Gastrocnemius medialis (tissue), 4 donors: ENCODE measurements at regions not wholly inside any gene's neighbourhood (a gene's known extent, or its start where the extent isn't known, plus 50 kb on each side); places are given as distances from the start of the nearest gene placed in this dataset.
A peak's percentile ranks its signal among the peaks of the same experiment; 100 is the strongest.

Source experiments
- ATAC-seq, 2 donors: fragments of 150-250 bp; one replicate each; pipeline ENCODE4 v1.9.1; 2016
- DNase-seq, 2 donors: peaks; one replicate each; pipeline ENCODE4 v3.0.0-alpha.2; 2019
- H3K27ac ChIP-seq, 4 donors: fragments of 200-600 bp; sonication (generic); 1 replicate in 1 of 4; 2 replicates in 3 of 4; pipeline ENCODE4 v1.5.1; 2016 to 2018; ENCODE audit warnings: mild to moderate bottlenecking in 2 of 4, moderate library complexity in 1 of 4
- H3K27me3 ChIP-seq, 3 donors: fragments of 200-600 bp; sonication (generic) in 2 of 3; 1 replicate in 1 of 3; 2 replicates in 2 of 3; pipeline versions ENCODE4 v1.5.1 to v1.6.0; 2016 to 2019; ENCODE audit warnings: mild to moderate bottlenecking in 1 of 3, moderate library complexity in 1 of 3
- H3K36me3 ChIP-seq, 2 donors: fragments of 200-600 bp; sonication (generic) in 1 of 2; one replicate each; pipeline ENCODE4 v1.5.1; 2017 to 2018
- H3K4me1 ChIP-seq, 2 donors: fragments of 200-600 bp; sonication (generic) in 1 of 2; one replicate each; pipeline ENCODE4 v1.5.1; 2016 to 2017; ENCODE audit warnings: mild to moderate bottlenecking in 2 of 2
- H3K4me3 ChIP-seq, 4 donors: fragments of 200-600 bp; sonication (generic) in 3 of 4; 1 replicate in 1 of 4; 2 replicates in 3 of 4; pipeline ENCODE4 v1.5.1; 2016 to 2019; ENCODE audit warnings: mild to moderate bottlenecking in 2 of 4
- H3K9me3 ChIP-seq, 3 donors: fragments of 200-600 bp; sonication (generic) in 2 of 3; 1 replicate in 1 of 3; 2 replicates in 2 of 3; pipeline ENCODE4 v1.5.1; 2016 to 2019
- POLR2A ChIP-seq, 2 donors: fragments of 450-650 bp; IDR thresholded peaks; one replicate each; pipeline ENCODE4 v1.6.1; 2017; ENCODE audit warnings: antibody characterized with exemption in 2 of 2, mild to moderate bottlenecking in 2 of 2, moderate library complexity in 2 of 2
- in situ Hi-C, 4 donors: fragments of 200-750 bp; cut with MboI; loops; one replicate each; pipeline versions ENCODE4 v1.15.0 to v1.8.0; 2017; ENCODE audit warnings: low sequenced_read_pairs in 4 of 4
- intact Hi-C: fragments of 100-400 bp; cut with DNase I; formaldehyde crosslinking; loops from one replicate; pipeline ENCODE4 v1.15.1; 2023; ENCODE audit warnings: low total_unique reads
- TF ChIP-seq, protein P1 (sequence below), 5 experiments: fragments of 450-650 bp in 3 of 5; fragments of 200-600 bp in 2 of 5; sonication (generic) in 2 of 5; IDR thresholded peaks in 4 of 5; conservative IDR thresholded peaks in 1 of 5; 1 replicate in 4 of 5; 2 replicates in 1 of 5; pipeline ENCODE4 v1.5.1; 2016 to 2019; ENCODE audit warnings: antibody characterized with exemption in 5 of 5, mild to moderate bottlenecking in 3 of 5, moderate library complexity in 3 of 5

DNA sequence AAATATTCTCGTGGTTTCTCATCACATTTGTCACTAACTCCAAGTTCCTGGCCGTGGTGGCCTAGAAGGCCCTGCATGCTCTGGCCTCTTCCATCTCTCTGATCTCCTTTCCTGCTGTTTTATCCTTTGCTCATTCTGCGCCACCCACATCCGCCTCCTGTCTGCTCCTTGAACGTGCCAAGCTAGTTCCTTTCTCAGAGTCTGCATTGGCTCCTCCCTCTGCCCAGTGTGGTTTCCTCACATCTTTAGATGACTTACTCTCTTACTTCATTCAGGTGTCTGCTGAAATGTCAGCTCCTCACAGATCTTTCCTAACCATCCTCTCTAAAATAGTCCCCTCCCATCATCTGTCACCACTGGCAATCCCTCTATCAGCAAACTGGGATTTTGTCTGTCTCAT is 158.6 kb upstream of the RBMS1 start:
- ATAC-seq (no peak), DNase-seq (peak in 1 of 2 donors; percentile 16)
- intact Hi-C loops (no loop called here), in situ Hi-C loops (no loop called here)
- Histone ChIP-seq H3K36me3 (no peaks in the 10 kb centered on the region), H3K27ac (no peak overlapping the region), H3K9me3 (no peaks in the 10 kb centered on the region), H3K27me3 (no peaks in the 10 kb centered on the region), H3K4me1 (no peaks in the 10 kb centered on the region), H3K4me3 (no peak overlapping the region)
- TF ChIP-seq, protein P1, sequence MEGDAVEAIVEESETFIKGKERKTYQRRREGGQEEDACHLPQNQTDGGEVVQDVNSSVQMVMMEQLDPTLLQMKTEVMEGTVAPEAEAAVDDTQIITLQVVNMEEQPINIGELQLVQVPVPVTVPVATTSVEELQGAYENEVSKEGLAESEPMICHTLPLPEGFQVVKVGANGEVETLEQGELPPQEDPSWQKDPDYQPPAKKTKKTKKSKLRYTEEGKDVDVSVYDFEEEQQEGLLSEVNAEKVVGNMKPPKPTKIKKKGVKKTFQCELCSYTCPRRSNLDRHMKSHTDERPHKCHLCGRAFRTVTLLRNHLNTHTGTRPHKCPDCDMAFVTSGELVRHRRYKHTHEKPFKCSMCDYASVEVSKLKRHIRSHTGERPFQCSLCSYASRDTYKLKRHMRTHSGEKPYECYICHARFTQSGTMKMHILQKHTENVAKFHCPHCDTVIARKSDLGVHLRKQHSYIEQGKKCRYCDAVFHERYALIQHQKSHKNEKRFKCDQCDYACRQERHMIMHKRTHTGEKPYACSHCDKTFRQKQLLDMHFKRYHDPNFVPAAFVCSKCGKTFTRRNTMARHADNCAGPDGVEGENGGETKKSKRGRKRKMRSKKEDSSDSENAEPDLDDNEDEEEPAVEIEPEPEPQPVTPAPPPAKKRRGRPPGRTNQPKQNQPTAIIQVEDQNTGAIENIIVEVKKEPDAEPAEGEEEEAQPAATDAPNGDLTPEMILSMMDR (IDR thresholded peaks at IDR 0.05 in 4 of 5, conservative IDR thresholded peaks at IDR 0.05 in 1 of 5) = no peak
- no peak for TF ChIP-seq POLR2A (IDR thresholded peaks at IDR 0.05)

DNA sequence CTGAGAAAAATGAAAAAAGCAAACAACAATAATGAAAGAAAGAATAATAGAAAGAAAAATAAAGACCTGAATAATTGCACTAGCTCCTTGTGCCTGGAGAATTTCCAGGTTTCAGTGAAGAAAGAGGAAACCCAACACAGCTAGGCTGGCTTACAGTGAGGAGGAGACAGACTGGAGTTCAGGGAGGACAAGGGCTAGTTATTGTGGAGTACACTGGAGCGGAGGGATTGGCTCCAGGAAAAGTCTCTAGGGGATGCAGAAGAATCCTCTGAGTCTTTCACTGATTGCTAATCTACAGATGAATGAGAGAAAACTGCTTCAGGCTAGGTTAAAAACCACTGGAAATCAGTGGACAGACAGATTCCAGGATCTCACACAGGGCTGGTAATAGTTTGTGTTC is 163.6 kb upstream of the RBMS1 start:
- Histone ChIP-seq H3K4me3 (no peak overlapping the region), H3K4me1 (no peaks in the 10 kb centered on the region), H3K36me3 (no peaks in the 10 kb centered on the region), H3K27ac (no peak overlapping the region), H3K9me3 (no peaks in the 10 kb centered on the region), H3K27me3 (no peaks in the 10 kb centered on the region)
- intact Hi-C loops (no loop called here), in situ Hi-C loops (no loop called here)
- DNase-seq (no peak), ATAC-seq (no peak)
- TF ChIP-seq, protein P1 (IDR thresholded peaks at IDR 0.05 in 4 of 5, conservative IDR thresholded peaks at IDR 0.05 in 1 of 5) = no peak
- no peak for TF ChIP-seq POLR2A (IDR thresholded peaks at IDR 0.05)

DNA sequence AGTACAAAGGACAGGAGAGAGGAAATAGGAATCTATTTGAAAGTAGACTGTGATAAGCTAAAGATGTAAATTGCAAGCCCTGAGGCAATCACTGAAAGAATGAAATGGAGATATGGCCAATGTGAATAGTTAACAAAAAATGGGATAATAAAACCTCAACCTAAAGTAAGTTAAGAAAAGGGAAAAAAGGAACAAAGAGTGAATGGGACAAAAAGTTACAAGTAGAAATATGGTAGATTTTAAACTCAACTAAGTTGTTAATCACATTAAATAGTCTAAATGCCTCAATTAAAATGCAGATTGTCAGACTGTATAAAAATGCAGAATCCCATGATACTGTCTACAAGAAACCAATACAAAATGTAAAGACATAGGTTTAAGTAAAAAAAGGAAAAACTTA is 165.2 kb upstream of the RBMS1 start:
- Histone ChIP-seq H3K4me3 (no peak overlapping the region), H3K36me3 (no peaks in the 10 kb centered on the region), H3K4me1 (no peaks in the 10 kb centered on the region), H3K27ac (no peak overlapping the region), H3K9me3 (no peaks in the 10 kb centered on the region), H3K27me3 (no peaks in the 10 kb centered on the region)
- TF ChIP-seq POLR2A (IDR thresholded peaks at IDR 0.05) = no peak
- TF ChIP-seq, protein P1 (IDR thresholded peaks at IDR 0.05 in 4 of 5, conservative IDR thresholded peaks at IDR 0.05 in 1 of 5) = no peak
- DNase-seq (no peak), ATAC-seq (no peak)
- in situ Hi-C loops (no loop called here), intact Hi-C loops (no loop called here)

DNA sequence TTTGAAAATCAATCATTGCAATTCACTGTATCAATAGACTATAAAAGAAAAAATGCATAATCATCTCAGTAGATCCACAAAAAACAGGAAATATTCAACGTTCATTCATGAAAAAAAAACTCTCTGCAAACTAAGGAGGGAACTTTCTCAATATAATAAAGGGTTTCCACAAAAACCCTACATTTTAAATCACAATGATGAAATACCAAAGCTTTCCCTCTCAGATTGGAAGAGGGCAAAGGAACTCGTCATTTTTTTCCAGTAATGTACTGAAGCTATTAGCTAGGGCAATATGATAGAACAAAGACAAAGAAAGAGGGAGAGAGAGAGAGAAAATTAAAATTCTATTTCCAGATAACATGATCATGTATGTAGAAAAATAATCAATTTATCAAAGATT is 167.1 kb upstream of the RBMS1 start:
- Histone ChIP-seq H3K27me3 (no peaks in the 10 kb centered on the region), H3K4me3 (no peak overlapping the region), H3K36me3 (no peaks in the 10 kb centered on the region), H3K9me3 (no peaks in the 10 kb centered on the region), H3K4me1 (peaks cover 0 to under 1% of the 10 kb centered on the region in 2 donors), H3K27ac (no peak overlapping the region)
- ATAC-seq = no peak
- intact Hi-C loops (no loop called here), in situ Hi-C loops (no loop called here)
- TF ChIP-seq POLR2A (IDR thresholded peaks at IDR 0.05) = no peak
- TF ChIP-seq, protein P1 (IDR thresholded peaks at IDR 0.05 in 4 of 5, conservative IDR thresholded peaks at IDR 0.05 in 1 of 5) = no peak
- DNase-seq = no peak

DNA sequence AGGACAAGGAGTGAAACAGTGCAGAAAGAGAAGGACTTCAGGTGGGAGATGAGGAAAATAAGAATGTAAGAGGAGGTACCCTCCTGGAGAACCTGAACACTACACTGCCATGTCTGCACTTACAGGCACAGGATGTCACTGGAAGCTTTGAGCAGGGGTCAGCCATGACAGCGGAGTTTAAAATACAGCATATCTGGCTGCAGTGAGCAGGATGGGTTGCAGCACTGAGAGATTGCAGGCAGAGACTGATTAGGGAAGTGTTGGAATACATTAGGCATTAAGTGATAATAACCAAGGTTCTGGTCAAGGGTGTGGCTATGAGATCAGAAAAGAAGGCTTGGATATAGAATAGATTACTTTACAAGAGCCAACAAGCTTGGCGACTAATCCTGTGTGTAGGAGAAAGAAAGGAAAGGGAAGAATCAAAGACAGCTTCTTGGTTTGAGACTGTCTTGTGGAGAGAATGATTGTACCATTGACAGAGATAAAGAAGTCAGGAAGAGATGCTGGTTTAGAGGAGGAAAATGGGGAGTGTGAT is 171.1 kb upstream of the RBMS1 start:
- Histone ChIP-seq H3K4me1 (peaks cover 6 to 7% of the 10 kb centered on the region in 2 donors), H3K9me3 (no peaks in the 10 kb centered on the region), H3K4me3 (no peak overlapping the region), H3K27me3 (no peaks in the 10 kb centered on the region), H3K36me3 (no peaks in the 10 kb centered on the region), H3K27ac (no peak overlapping the region)
- intact Hi-C loops (no loop called here), in situ Hi-C loops (no loop called here)
- no peak for DNase-seq
- no peak for ATAC-seq
- TF ChIP-seq, protein P1 (IDR thresholded peaks at IDR 0.05 in 4 of 5, conservative IDR thresholded peaks at IDR 0.05 in 1 of 5) = no peak
- no peak for TF ChIP-seq POLR2A (IDR thresholded peaks at IDR 0.05)
